ENCODE measurements at regions not wholly inside any gene's neighbourhood (a gene's known extent, or its start where the extent isn't known, plus 50 kb on each side); places are given as distances from the start of the nearest gene placed in this dataset.

DNA sequence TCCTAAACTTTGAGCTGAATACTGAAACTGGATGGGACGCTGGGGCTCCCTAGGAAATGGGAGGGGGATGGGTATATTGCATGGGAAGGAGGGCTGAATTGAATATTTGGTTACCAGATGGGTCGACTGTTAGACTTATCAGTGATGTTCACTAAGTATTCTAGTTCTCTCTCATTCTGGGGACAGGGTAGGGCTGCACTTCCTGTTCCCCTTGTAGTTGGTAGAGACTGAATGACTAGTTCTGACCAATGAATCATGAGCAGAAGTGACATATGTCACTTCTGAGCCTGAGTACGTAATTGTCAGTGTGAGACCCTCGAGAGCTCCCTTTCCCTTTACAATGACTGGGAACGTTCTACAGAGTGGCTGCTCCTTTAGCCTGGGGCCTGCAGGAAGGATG is 55.5 kb upstream of the DMRT1 start:
- TF ChIP-seq CTCF (IDR thresholded peaks at IDR 0.05) (no peak), POLR2A (IDR thresholded peaks at IDR 0.05) (no peak)
